ENCODE measurements at regions not wholly inside any gene's neighbourhood (a gene's known extent, or its start where the extent isn't known, plus 50 kb on each side); places are given as distances from the start of the nearest gene placed in this dataset.

DNA sequence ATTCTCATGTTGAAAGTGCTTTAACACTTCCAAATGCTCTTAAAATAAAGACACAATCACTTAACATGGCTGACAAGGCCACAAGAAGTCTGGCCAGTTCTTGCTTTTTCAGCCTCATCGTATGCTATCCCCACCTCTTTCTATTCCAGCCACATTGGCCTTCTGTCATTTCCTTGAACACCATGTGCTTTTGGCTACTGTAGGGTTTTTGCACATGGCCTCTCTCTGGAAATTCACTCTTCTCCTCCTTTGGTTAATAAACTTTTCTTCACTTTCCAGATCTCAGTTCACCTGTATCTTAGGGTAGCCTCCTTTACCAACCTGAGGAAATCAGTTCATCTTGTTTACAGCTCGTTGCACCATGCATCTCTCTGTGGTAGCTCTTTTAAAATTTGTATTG lies 450.5 kb upstream of the MEX3C start:
- Histone ChIP-seq H3K36me3 (ENCODE audit: control insufficient read depth in 1 of 2, insufficient read depth in 2 of 2, low read length in 2 of 2) (no peaks in the 10 kb centered on the region), H3K27me3 (ENCODE audit: insufficient read depth, low read length) (no peaks in the 10 kb centered on the region), H4K20me1 (ENCODE audit: insufficient read depth) (no peaks in the 10 kb centered on the region), H3K4me3 (replicated peaks in 1 of 2; ENCODE audit: low read depth in 1 of 2, low read length in 2 of 2) (no peak overlapping the region), H2AFZ (ENCODE audit: low read depth, low read length, poor library complexity, severe bottlenecking) (no peak overlapping the region), H3K4me2 (ENCODE audit: low read length) (no peak overlapping the region), H3K27ac (ENCODE audit: low read depth, low read length) (no peak overlapping the region), H3K9me2 (ENCODE audit: insufficient read depth) (no peaks in the 10 kb centered on the region), H3K9me3 (ENCODE audit: control insufficient read depth in 1 of 2, insufficient read depth in 1 of 2, low read depth in 1 of 2, low read length in 2 of 2) (0 out of 4 replicates have a peak, but pooled peaks cover 0 to 4% of the 10 kb centered on the region in 2 experiments), H3K9ac (ENCODE audit: low read length) (no peak overlapping the region), H3K4me1 (ENCODE audit: control insufficient read depth in 1 of 2, insufficient read depth in 2 of 2, low read length in 2 of 2) (no peaks in the 10 kb centered on the region), H3K79me2 (ENCODE audit: insufficient read depth, low read length) (no peaks in the 10 kb centered on the region)
- no TSS peak for BruUV-seq (replicated peaks)
- ATAC-seq (no peak), DNase-seq (ENCODE audit: low read depth, low spot score) (no peak)
- ChIA-PET CTCF (no interaction called here), POLR2A (no interaction called here), RAD21 (ENCODE audit: low non-redundant PET in 1 of 2, low total read pairs in 2 of 2, uncharacterized antibody in 2 of 2, unreplicated experiment in 2 of 2) (no interaction called here)
- intact Hi-C loops (cut with micrococcal nuclease) = no loop called here
- TF ChIP-seq, protein P1, sequence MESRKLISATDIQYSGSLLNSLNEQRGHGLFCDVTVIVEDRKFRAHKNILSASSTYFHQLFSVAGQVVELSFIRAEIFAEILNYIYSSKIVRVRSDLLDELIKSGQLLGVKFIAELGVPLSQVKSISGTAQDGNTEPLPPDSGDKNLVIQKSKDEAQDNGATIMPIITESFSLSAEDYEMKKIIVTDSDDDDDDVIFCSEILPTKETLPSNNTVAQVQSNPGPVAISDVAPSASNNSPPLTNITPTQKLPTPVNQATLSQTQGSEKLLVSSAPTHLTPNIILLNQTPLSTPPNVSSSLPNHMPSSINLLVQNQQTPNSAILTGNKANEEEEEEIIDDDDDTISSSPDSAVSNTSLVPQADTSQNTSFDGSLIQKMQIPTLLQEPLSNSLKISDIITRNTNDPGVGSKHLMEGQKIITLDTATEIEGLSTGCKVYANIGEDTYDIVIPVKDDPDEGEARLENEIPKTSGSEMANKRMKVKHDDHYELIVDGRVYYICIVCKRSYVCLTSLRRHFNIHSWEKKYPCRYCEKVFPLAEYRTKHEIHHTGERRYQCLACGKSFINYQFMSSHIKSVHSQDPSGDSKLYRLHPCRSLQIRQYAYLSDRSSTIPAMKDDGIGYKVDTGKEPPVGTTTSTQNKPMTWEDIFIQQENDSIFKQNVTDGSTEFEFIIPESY (IDR thresholded peaks at IDR 0.05; ENCODE audit: extremely low read depth, insufficient replicate concordance, low read length) = no peak
- TF ChIP-seq YY1 (IDR thresholded peaks at IDR 0.05; ENCODE audit: extremely low read depth, insufficient replicate concordance, low read depth, low read length) = no peak
- no peak for TF ChIP-seq POLR2A (IDR thresholded peaks at IDR 0.05; ENCODE audit: borderline replicate concordance, extremely low read depth, insufficient read depth, insufficient read length)
- no peak for TF ChIP-seq EZH2 (IDR thresholded peaks at IDR 0.05)
- TF ChIP-seq, protein P2, sequence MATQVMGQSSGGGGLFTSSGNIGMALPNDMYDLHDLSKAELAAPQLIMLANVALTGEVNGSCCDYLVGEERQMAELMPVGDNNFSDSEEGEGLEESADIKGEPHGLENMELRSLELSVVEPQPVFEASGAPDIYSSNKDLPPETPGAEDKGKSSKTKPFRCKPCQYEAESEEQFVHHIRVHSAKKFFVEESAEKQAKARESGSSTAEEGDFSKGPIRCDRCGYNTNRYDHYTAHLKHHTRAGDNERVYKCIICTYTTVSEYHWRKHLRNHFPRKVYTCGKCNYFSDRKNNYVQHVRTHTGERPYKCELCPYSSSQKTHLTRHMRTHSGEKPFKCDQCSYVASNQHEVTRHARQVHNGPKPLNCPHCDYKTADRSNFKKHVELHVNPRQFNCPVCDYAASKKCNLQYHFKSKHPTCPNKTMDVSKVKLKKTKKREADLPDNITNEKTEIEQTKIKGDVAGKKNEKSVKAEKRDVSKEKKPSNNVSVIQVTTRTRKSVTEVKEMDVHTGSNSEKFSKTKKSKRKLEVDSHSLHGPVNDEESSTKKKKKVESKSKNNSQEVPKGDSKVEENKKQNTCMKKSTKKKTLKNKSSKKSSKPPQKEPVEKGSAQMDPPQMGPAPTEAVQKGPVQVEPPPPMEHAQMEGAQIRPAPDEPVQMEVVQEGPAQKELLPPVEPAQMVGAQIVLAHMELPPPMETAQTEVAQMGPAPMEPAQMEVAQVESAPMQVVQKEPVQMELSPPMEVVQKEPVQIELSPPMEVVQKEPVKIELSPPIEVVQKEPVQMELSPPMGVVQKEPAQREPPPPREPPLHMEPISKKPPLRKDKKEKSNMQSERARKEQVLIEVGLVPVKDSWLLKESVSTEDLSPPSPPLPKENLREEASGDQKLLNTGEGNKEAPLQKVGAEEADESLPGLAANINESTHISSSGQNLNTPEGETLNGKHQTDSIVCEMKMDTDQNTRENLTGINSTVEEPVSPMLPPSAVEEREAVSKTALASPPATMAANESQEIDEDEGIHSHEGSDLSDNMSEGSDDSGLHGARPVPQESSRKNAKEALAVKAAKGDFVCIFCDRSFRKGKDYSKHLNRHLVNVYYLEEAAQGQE (IDR thresholded peaks at IDR 0.05; ENCODE audit: low read depth) = no peak
- no peak for TF ChIP-seq ZNF274 (IDR thresholded peaks at IDR 0.05; ENCODE audit: low read depth, low read length)
- no peak for TF ChIP-seq JUND (IDR thresholded peaks at IDR 0.05)
- TF ChIP-seq SRF (IDR thresholded peaks at IDR 0.05; ENCODE audit: low read depth) = no peak
- TF ChIP-seq TCF7L2 (IDR thresholded peaks at IDR 0.05; ENCODE audit: borderline replicate concordance, extremely low read depth, insufficient read depth, insufficient read length) = no peak

All from HCT116 (cell line).